OCI-LY1 (cell line): ENCODE measurements at regions not wholly inside any gene's neighbourhood (a gene's known extent, or its start where the extent isn't known, plus 50 kb on each side); places are given as distances from the start of the nearest gene placed in this dataset.

Experiments used
- H2AFZ ChIP-seq: fragments of 200-600 bp; sonication (generic), shearing (Covaris generic); 2 replicates; pipeline ENCODE4 v1.6.0; 2014; ENCODE audit warnings: antibody characterized with exemption, mild to moderate bottlenecking, low read length
- H3F3A ChIP-seq: fragments of 200-600 bp; sonication (generic), shearing (Covaris generic); 2 replicates; pipeline ENCODE4 v1.6.0; 2014; ENCODE audit warnings: mild to moderate bottlenecking, antibody characterized with exemption, low read length, moderate library complexity; ENCODE audit not compliant: insufficient read depth
- H3K27ac ChIP-seq: fragments of 200-600 bp; sonication (generic); 2 replicates; pipeline ENCODE4 v1.5.1; 2014; ENCODE audit warnings: low read length, mixed run types, mild to moderate bottlenecking, low read depth; ENCODE audit not compliant: poor library complexity, severe bottlenecking
- H3K27me3 ChIP-seq: fragments of 200-600 bp; sonication (generic); 2 replicates; pipeline ENCODE4 v1.6.0; 2014; ENCODE audit warnings: antibody characterized with exemption, mild to moderate bottlenecking, low read length, moderate library complexity; ENCODE audit not compliant: insufficient read depth
- H3K36me3 ChIP-seq: fragments of 200-600 bp; sonication (generic); 2 replicates; pipeline ENCODE4 v1.6.1; 2014; ENCODE audit warnings: mild to moderate bottlenecking, antibody characterized with exemption, low read length, moderate library complexity, mixed read lengths; ENCODE audit not compliant: insufficient read depth
- H3K4me1 ChIP-seq: fragments of 200-600 bp; sonication (generic); 2 replicates; pipeline ENCODE4 v1.5.1; 2014; ENCODE audit warnings: mild to moderate bottlenecking, low read length, moderate library complexity; ENCODE audit not compliant: insufficient read depth, severe bottlenecking
- H3K4me2 ChIP-seq: fragments of 200-600 bp; sonication (generic), shearing (Covaris generic); 2 replicates; pipeline ENCODE4 v1.6.1; 2014; ENCODE audit warnings: low read length
- H3K4me3 ChIP-seq: fragments of 200-600 bp; sonication (generic); 2 replicates; pipeline ENCODE4 v1.5.1; 2014; ENCODE audit warnings: low read length, low read depth, mild to moderate bottlenecking, mixed read lengths; ENCODE audit not compliant: poor library complexity, severe bottlenecking
- H3K79me2 ChIP-seq: fragments of 200-600 bp; shearing (Covaris generic); 2 replicates; pipeline ENCODE4 v1.6.1; 2016; ENCODE audit warnings: mixed run types, low read length, mixed read lengths; ENCODE audit not compliant: insufficient read depth
- H3K9ac ChIP-seq: fragments of 200-600 bp; sonication (generic), shearing (Covaris generic); 2 replicates; pipeline ENCODE4 v1.6.1; 2014; ENCODE audit warnings: mild to moderate bottlenecking, low read length, mixed read lengths
- H3K9me2 ChIP-seq: fragments of 200-600 bp; sonication (generic), shearing (Covaris generic); 2 replicates; pipeline ENCODE4 v1.6.1; 2014; ENCODE audit warnings: low read depth, mild to moderate bottlenecking, low read length, mixed read lengths
- H3K9me3 ChIP-seq: fragments of 200-600 bp; shearing (Covaris generic); 2 replicates; pipeline ENCODE4 v1.6.1; 2014; ENCODE audit warnings: low read length, mixed read lengths
- H4K20me1 ChIP-seq: fragments of 200-600 bp; sonication (generic), shearing (Covaris generic); 2 replicates; pipeline ENCODE4 v1.6.0; 2016; ENCODE audit warnings: mild to moderate bottlenecking, low read length; ENCODE audit not compliant: insufficient read depth
- CTCF ChIP-seq: fragments of 200-600 bp; sonication (generic), shearing (Covaris generic); IDR thresholded peaks from 2 replicates; pipeline ENCODE4 v1.5.1; 2017; ENCODE audit warnings: mild to moderate bottlenecking, antibody characterized with exemption, low read length, moderate library complexity, mixed read lengths
- EZH2 ChIP-seq: fragments of 200-600 bp; sonication (generic), shearing (Covaris generic); IDR thresholded peaks from 2 replicates; pipeline ENCODE4 v1.8.0; 2017; ENCODE audit warnings: borderline replicate concordance, mixed run types, mild to moderate bottlenecking, antibody characterized with exemption, low read length, moderate library complexity, mixed read lengths

DNA sequence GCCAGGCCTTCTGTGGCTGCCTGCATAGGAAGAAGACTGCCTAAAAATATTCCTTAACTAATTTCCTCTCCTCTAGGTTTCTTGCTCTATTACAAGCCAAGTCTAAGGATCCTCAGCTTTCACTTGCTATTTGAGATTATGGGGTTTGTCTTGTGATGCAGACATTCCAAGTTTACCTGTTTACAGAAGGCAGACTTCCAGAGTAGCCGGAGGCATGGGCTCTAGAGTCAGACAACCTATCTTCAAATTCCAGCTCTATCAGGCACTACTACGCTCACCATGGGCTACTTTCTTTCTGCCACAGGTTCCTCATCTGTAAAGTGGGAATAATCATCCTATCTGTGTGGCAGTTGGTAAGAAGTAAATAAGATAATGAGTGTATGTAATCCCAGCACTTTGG is 95.6 kb upstream of the BCL6 start:
- Histone ChIP-seq H3K4me3 (no peak overlapping the region), H3K36me3 (no peaks in the 10 kb centered on the region), H3K9ac (no peak overlapping the region), H4K20me1 (no peaks in the 10 kb centered on the region), H3K27ac (no peak overlapping the region), H3K79me2 (no peaks in the 10 kb centered on the region), H3K9me2 (no peaks in the 10 kb centered on the region), H3K27me3 (no peaks in the 10 kb centered on the region), H3K4me2 (no peak overlapping the region), H2AFZ (no peak overlapping the region), H3K4me1 (no peaks in the 10 kb centered on the region), H3K9me3 (no peaks in the 10 kb centered on the region), H3F3A (no peaks in the 10 kb centered on the region)
- TF ChIP-seq EZH2 (no peak), CTCF (no peak)

DNA sequence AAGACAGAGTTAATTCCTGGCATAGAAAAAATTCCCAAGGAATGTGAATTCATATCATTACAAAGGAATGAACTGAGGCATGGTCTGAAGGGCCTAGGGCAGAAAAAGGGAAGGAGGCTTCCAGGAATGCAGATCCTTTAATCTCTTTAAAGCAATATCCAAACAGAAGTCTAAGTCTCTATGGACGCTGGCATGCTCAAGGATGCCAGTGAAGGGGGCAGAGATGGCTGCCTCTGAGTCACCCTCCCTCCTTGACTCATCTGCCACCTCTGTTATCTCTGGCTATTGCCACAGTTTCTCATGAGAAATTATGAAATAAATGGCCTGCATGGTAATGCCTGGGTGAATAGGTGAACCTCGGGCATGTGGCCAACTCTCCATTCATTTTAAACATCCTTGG is 96.3 kb upstream of the BCL6 start:
- Histone ChIP-seq H3K4me2 (no peak overlapping the region), H3K27ac (no peak overlapping the region), H3K27me3 (no peaks in the 10 kb centered on the region), H3K9me2 (no peaks in the 10 kb centered on the region), H3K36me3 (no peaks in the 10 kb centered on the region), H3K9ac (no peak overlapping the region), H3K4me1 (no peaks in the 10 kb centered on the region), H2AFZ (no peak overlapping the region), H3K9me3 (no peaks in the 10 kb centered on the region), H3K4me3 (no peak overlapping the region), H3F3A (no peaks in the 10 kb centered on the region), H3K79me2 (no peaks in the 10 kb centered on the region), H4K20me1 (no peaks in the 10 kb centered on the region)
- no peak for TF ChIP-seq CTCF
- TF ChIP-seq EZH2: no peak

- Histone ChIP-seq H3K27ac (no peak overlapping the region), H3K9me2 (no peaks in the 10 kb centered on the region), H3F3A (no peaks in the 10 kb centered on the region), H3K9me3 (no peaks in the 10 kb centered on the region), H3K27me3 (no peaks in the 10 kb centered on the region), H3K36me3 (no peaks in the 10 kb centered on the region), H3K9ac (no peak overlapping the region), H3K79me2 (no peaks in the 10 kb centered on the region), H4K20me1 (no peaks in the 10 kb centered on the region), H3K4me2 (no peak overlapping the region), H2AFZ (no peak overlapping the region), H3K4me3 (no peak overlapping the region), H3K4me1 (no peaks in the 10 kb centered on the region)
- TF ChIP-seq EZH2 (no peak), CTCF (no peak)
Observed at GRCh38 chr3:187843654-187844053, 98.4 kb upstream of the BCL6 start.
